GM08714 (cell line): ENCODE measurements at regions not wholly inside any gene's neighbourhood (a gene's known extent, or its start where the extent isn't known, plus 50 kb on each side); places are given as distances from the start of the nearest gene placed in this dataset.

ENCODE experiments used
- H3K4me3 ChIP-seq: fragments of 200-500 bp; sonication (Bioruptor generic); 2 replicates; pipeline ENCODE4 v1.5.1; 2014; ENCODE audit warnings: mild to moderate bottlenecking, low read length, inconsistent platforms
- ZNF274 ChIP-seq: IDR thresholded peaks from 2 replicates; pipeline ENCODE4 v1.6.1; 2012; ENCODE audit warnings: mild to moderate bottlenecking, low read depth, low read length

GRCh38 chr14:53460544-53460943 is 307.4 kb upstream of the DDHD1 start:
- TF ChIP-seq ZNF274 = no peak
- H3K4me3 ChIP-seq = no peak overlapping the region

- no peak overlapping the region for H3K4me3 ChIP-seq
- TF ChIP-seq ZNF274 = no peak
Measured at GRCh38 chr14:53458368-53458814, 305.3 kb upstream of the DDHD1 start.

- TF ChIP-seq ZNF274 = no peak
- no peak overlapping the region for H3K4me3 ChIP-seq
Measured at GRCh38 chr14:53456931-53457330, 303.8 kb upstream of the DDHD1 start.

GRCh38 chr14:53452005-53452673 is 299.0 kb upstream of the DDHD1 start:
- H3K4me3 ChIP-seq = no peak overlapping the region
- TF ChIP-seq ZNF274 = no peak

- no peak overlapping the region for H3K4me3 ChIP-seq
- no peak for TF ChIP-seq ZNF274
Measured at GRCh38 chr14:53450871-53451270, 297.7 kb upstream of the DDHD1 start.

- H3K4me3 ChIP-seq = no peak overlapping the region
- no peak for TF ChIP-seq ZNF274
Measured at GRCh38 chr14:53448682-53449081, 295.6 kb upstream of the DDHD1 start.

- TF ChIP-seq ZNF274 = no peak
- H3K4me3 ChIP-seq = no peak overlapping the region
Measured at GRCh38 chr14:53444677-53445312, 291.7 kb upstream of the DDHD1 start.

GRCh38 chr14:53441789-53442188 is 288.7 kb upstream of the DDHD1 start:
- no peak for TF ChIP-seq ZNF274
- H3K4me3 ChIP-seq = no peak overlapping the region

GRCh38 chr14:53437858-53438257 is 284.7 kb upstream of the DDHD1 start:
- no peak overlapping the region for H3K4me3 ChIP-seq
- TF ChIP-seq ZNF274 = no peak

- no peak for TF ChIP-seq ZNF274
- H3K4me3 ChIP-seq = no peak overlapping the region
Measured at GRCh38 chr14:53432378-53432802, 279.3 kb upstream of the DDHD1 start.

GRCh38 chr14:53430870-53431269 is 277.7 kb upstream of the DDHD1 start:
- no peak for TF ChIP-seq ZNF274
- H3K4me3 ChIP-seq = no peak overlapping the region

- H3K4me3 ChIP-seq = no peak overlapping the region
- no peak for TF ChIP-seq ZNF274
Measured at GRCh38 chr14:53412819-53413675, 259.9 kb upstream of the DDHD1 start.

- TF ChIP-seq ZNF274 = no peak
Measured at GRCh38 chr14:53411125-53411524, 258.0 kb upstream of the DDHD1 start.

GRCh38 chr14:53409969-53410368 is 256.8 kb upstream of the DDHD1 start:
- H3K4me3 ChIP-seq = no peak overlapping the region
- TF ChIP-seq ZNF274 = no peak

More at GRCh38 chr14:53411125-53411524, 258.0 kb upstream of the DDHD1 start:
- no peak overlapping the region for H3K4me3 ChIP-seq

GRCh38 chr14:53409289-53409688 is 256.2 kb upstream of the DDHD1 start:
- no peak overlapping the region for H3K4me3 ChIP-seq
- no peak for TF ChIP-seq ZNF274
